ENCODE measurements at regions not wholly inside any gene's neighbourhood (a gene's known extent, or its start where the extent isn't known, plus 50 kb on each side); places are given as distances from the start of the nearest gene placed in this dataset.
A peak's percentile ranks its signal among the peaks of the same experiment; 100 is the strongest.

GRCh38 chr17:70552230-70552981 lies 383.1 kb downstream of the KCNJ2 start:
- DNase-seq (ENCODE audit: extremely low read depth, insufficient read length), result no peak

GRCh38 chr17:70552982-70553334 lies 383.6 kb downstream of the KCNJ2 start:
- no peak for DNase-seq (ENCODE audit: extremely low read depth, insufficient read length)
- Histone ChIP-seq H3K36me3 (ENCODE audit: control insufficient read depth, insufficient read depth, low read length) (no peaks in the 10 kb centered on the region), H3K27me3 (replicated peaks; ENCODE audit: control insufficient read depth, insufficient read depth, low read length) (no peaks in the 10 kb centered on the region), H3K4me3 (replicated peaks; ENCODE audit: low read depth, low read length) (no peak overlapping the region)
- TF ChIP-seq, protein P1, sequence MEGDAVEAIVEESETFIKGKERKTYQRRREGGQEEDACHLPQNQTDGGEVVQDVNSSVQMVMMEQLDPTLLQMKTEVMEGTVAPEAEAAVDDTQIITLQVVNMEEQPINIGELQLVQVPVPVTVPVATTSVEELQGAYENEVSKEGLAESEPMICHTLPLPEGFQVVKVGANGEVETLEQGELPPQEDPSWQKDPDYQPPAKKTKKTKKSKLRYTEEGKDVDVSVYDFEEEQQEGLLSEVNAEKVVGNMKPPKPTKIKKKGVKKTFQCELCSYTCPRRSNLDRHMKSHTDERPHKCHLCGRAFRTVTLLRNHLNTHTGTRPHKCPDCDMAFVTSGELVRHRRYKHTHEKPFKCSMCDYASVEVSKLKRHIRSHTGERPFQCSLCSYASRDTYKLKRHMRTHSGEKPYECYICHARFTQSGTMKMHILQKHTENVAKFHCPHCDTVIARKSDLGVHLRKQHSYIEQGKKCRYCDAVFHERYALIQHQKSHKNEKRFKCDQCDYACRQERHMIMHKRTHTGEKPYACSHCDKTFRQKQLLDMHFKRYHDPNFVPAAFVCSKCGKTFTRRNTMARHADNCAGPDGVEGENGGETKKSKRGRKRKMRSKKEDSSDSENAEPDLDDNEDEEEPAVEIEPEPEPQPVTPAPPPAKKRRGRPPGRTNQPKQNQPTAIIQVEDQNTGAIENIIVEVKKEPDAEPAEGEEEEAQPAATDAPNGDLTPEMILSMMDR (IDR thresholded peaks at IDR 0.05; ENCODE audit: insufficient read depth, low read length, poor library complexity, severe bottlenecking), result no peak

More at GRCh38 chr17:70552230-70552981, 383.1 kb downstream of the KCNJ2 start:
- no peaks in the 10 kb centered on the region for H3K27me3 ChIP-seq (replicated peaks; ENCODE audit: control insufficient read depth, insufficient read depth, low read length)
- no peak overlapping the region for H3K4me3 ChIP-seq (replicated peaks; ENCODE audit: low read depth, low read length)
- no peaks in the 10 kb centered on the region for H3K36me3 ChIP-seq (ENCODE audit: control insufficient read depth, insufficient read depth, low read length)
- TF ChIP-seq, protein P1 (IDR thresholded peaks at IDR 0.05; ENCODE audit: insufficient read depth, low read length, poor library complexity, severe bottlenecking), result peak; percentile 41

DNA sequence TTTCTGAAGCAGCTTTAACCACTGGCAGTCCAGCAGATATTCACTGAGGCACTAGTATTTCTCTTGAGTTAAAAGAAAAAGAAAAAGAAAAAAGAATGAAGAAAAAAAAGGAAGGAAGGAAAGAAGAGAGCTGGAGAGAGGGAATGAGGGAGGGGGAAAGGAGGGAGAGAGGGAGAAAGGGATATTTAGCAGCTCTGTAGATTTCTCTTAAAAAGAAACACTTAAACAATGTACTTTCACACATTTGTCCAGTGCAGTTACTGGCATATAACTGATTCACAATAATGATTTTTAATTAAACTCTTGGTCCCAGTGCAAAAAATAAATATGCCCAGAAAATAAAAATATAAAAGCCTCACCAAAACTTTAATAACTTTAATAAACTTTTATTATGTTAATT lies 386.4 kb downstream of the KCNJ2 start:
- DNase-seq (ENCODE audit: extremely low read depth, insufficient read length), result no peak
- Histone ChIP-seq H3K27me3 (replicated peaks; ENCODE audit: control insufficient read depth, insufficient read depth, low read length) (no peaks in the 10 kb centered on the region), H3K36me3 (ENCODE audit: control insufficient read depth, insufficient read depth, low read length) (no peaks in the 10 kb centered on the region), H3K4me3 (replicated peaks; ENCODE audit: low read depth, low read length) (no peak overlapping the region)
- TF ChIP-seq, protein P1 (IDR thresholded peaks at IDR 0.05; ENCODE audit: insufficient read depth, low read length, poor library complexity, severe bottlenecking), result no peak

- Histone ChIP-seq H3K4me3 (replicated peaks; ENCODE audit: low read depth, low read length) (no peak overlapping the region), H3K36me3 (ENCODE audit: control insufficient read depth, insufficient read depth, low read length) (no peaks in the 10 kb centered on the region), H3K27me3 (replicated peaks; ENCODE audit: control insufficient read depth, insufficient read depth, low read length) (no peaks in the 10 kb centered on the region)
- DNase-seq (ENCODE audit: extremely low read depth, insufficient read length), result no peak
- TF ChIP-seq, protein P1 (IDR thresholded peaks at IDR 0.05; ENCODE audit: insufficient read depth, low read length, poor library complexity, severe bottlenecking), result no peak
Observed at GRCh38 chr17:70558821-70559220, 389.5 kb downstream of the KCNJ2 start.

DNA sequence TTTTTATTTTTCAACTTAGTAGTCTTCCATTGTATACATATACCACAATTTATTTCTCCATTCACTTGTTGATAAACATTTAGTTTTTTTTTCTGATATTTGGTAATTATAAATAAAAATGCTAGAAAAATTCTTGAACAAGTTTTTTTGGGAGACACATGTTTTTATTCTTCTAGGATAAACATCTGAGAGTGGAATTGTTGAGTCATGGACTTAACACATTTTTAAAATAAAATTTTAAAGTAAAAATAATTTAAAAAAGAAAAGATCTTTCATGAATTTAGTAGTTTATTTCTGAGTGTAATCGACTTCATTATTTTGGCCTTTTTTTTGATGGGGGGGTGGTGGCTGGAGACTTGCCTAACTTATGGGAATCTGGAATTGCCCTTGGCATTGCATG lies 391.1 kb downstream of the KCNJ2 start:
- TF ChIP-seq, protein P1 (IDR thresholded peaks at IDR 0.05; ENCODE audit: insufficient read depth, low read length, poor library complexity, severe bottlenecking), result no peak
- no peak for DNase-seq (ENCODE audit: extremely low read depth, insufficient read length)
- H3K27me3 ChIP-seq (replicated peaks; ENCODE audit: control insufficient read depth, insufficient read depth, low read length), result no peaks in the 10 kb centered on the region
- H3K36me3 ChIP-seq (ENCODE audit: control insufficient read depth, insufficient read depth, low read length), result no peaks in the 10 kb centered on the region
- no peak overlapping the region for H3K4me3 ChIP-seq (replicated peaks; ENCODE audit: low read depth, low read length)

All from GM06990 (cell line).